ENCODE measurements at regions not wholly inside any gene's neighbourhood (a gene's known extent, or its start where the extent isn't known, plus 50 kb on each side); places are given as distances from the start of the nearest gene placed in this dataset.

- intact Hi-C loops (cut with micrococcal nuclease), result no loop called here
- H3K4me3 ChIP-seq (ENCODE audit: low read length in 2 of 2), result no peak overlapping the region
- H3K36me3 Mint-ChIP-seq, result no peaks in the 10 kb centered on the region
Measured at GRCh38 chr10:129402459-129402858, 64.6 kb upstream of the MGMT start.

GRCh38 chr10:129404091-129404490 lies 63.0 kb upstream of the MGMT start:
- no peak for DNase-seq
- H3K4me3 ChIP-seq (ENCODE audit: low read length in 2 of 2), result no peak overlapping the region
- H3K27ac Mint-ChIP-seq, result no peak overlapping the region
- no peaks in the 10 kb centered on the region for H3K27me3 ChIP-seq (ENCODE audit: insufficient read depth, low read length)
- H3K4me3 Mint-ChIP-seq, result no peak overlapping the region
- ChIA-PET CTCF (ENCODE audit: partially characterized antibody) (no interaction called here), POLR2A (ENCODE audit: partially characterized antibody) (no interaction called here)
- H3K27me3 Mint-ChIP-seq, result peaks cover 0 to 9% of the 10 kb centered on the region in 2 donors
- no peak overlapping the region for H3K27ac ChIP-seq (ENCODE audit: low read depth, low read length)
- no peaks in the 10 kb centered on the region for H3K9me3 Mint-ChIP-seq
- no peaks in the 10 kb centered on the region for H3K36me3 ChIP-seq (ENCODE audit: insufficient read depth, low read length)
- H3K4me1 ChIP-seq (ENCODE audit: insufficient read depth, low read length), result no peaks in the 10 kb centered on the region
- H3K9me3 ChIP-seq (ENCODE audit: control insufficient read depth in 1 of 2, low read length in 2 of 2), result no peaks in the 10 kb centered on the region
- H3K4me1 Mint-ChIP-seq, result no peaks in the 10 kb centered on the region
- intact Hi-C loops (cut with micrococcal nuclease), result no loop called here
- H3K36me3 Mint-ChIP-seq, result no peaks in the 10 kb centered on the region

More at GRCh38 chr10:129402459-129402858, 64.6 kb upstream of the MGMT start:
- no peaks in the 10 kb centered on the region for H3K27me3 ChIP-seq (ENCODE audit: insufficient read depth, low read length)
- POLR2A ChIA-PET (ENCODE audit: partially characterized antibody), result no interaction called here
- H3K9me3 Mint-ChIP-seq, result no peaks in the 10 kb centered on the region
- H3K4me1 Mint-ChIP-seq, result no peaks in the 10 kb centered on the region
- peaks cover 0 to 9% of the 10 kb centered on the region in 2 donors for H3K27me3 Mint-ChIP-seq
- H3K27ac Mint-ChIP-seq, result no peak overlapping the region
- H3K4me1 ChIP-seq (ENCODE audit: insufficient read depth, low read length), result no peaks in the 10 kb centered on the region
- no peak overlapping the region for H3K27ac ChIP-seq (ENCODE audit: low read depth, low read length)
- no peak for DNase-seq
- no peak overlapping the region for H3K4me3 Mint-ChIP-seq
- H3K9me3 ChIP-seq (ENCODE audit: control insufficient read depth in 1 of 2, low read length in 2 of 2), result no peaks in the 10 kb centered on the region
- CTCF ChIA-PET (ENCODE audit: partially characterized antibody), result no interaction called here
- H3K36me3 ChIP-seq (ENCODE audit: insufficient read depth, low read length), result no peaks in the 10 kb centered on the region

- H3K27me3 ChIP-seq (ENCODE audit: insufficient read depth, low read length), result no peaks in the 10 kb centered on the region
- intact Hi-C loops (cut with micrococcal nuclease), result no loop called here
- H3K4me1 ChIP-seq (ENCODE audit: insufficient read depth, low read length), result no peaks in the 10 kb centered on the region
- no peaks in the 10 kb centered on the region for H3K36me3 ChIP-seq (ENCODE audit: insufficient read depth, low read length)
- peaks cover 0 to 9% of the 10 kb centered on the region in 2 donors for H3K27me3 Mint-ChIP-seq
- no peaks in the 10 kb centered on the region for H3K9me3 ChIP-seq (ENCODE audit: control insufficient read depth in 1 of 2, low read length in 2 of 2)
- CTCF ChIA-PET (ENCODE audit: partially characterized antibody), result no interaction called here
- no peak overlapping the region for H3K27ac ChIP-seq (ENCODE audit: low read depth, low read length)
- H3K4me3 ChIP-seq (ENCODE audit: low read length in 2 of 2), result no peak overlapping the region
- POLR2A ChIA-PET (ENCODE audit: partially characterized antibody), result no interaction called here
- no peak overlapping the region for H3K4me3 Mint-ChIP-seq
- H3K4me1 Mint-ChIP-seq, result no peaks in the 10 kb centered on the region
- H3K9me3 Mint-ChIP-seq, result no peaks in the 10 kb centered on the region
- no peaks in the 10 kb centered on the region for H3K36me3 Mint-ChIP-seq
- no peak for DNase-seq
- H3K27ac Mint-ChIP-seq, result no peak overlapping the region
Measured at GRCh38 chr10:129405389-129405788, 61.7 kb upstream of the MGMT start.

GRCh38 chr10:129410688-129411392 lies 56.2 kb upstream of the MGMT start:
- Histone ChIP-seq H3K27me3 (ENCODE audit: insufficient read depth, low read length) (no peaks in the 10 kb centered on the region), H3K27ac (ENCODE audit: low read depth, low read length) (no peak overlapping the region), H3K36me3 (ENCODE audit: insufficient read depth, low read length) (no peaks in the 10 kb centered on the region), H3K4me3 (ENCODE audit: low read length in 2 of 2) (no peak overlapping the region), H3K9me3 (ENCODE audit: control insufficient read depth in 1 of 2, low read length in 2 of 2) (no peaks in the 10 kb centered on the region), H3K4me1 (ENCODE audit: insufficient read depth, low read length) (no peaks in the 10 kb centered on the region)
- peaks cover 2 to 8% of the 10 kb centered on the region in 2 donors for H3K27me3 Mint-ChIP-seq
- ChIA-PET CTCF (ENCODE audit: partially characterized antibody) (interaction anchor here (1.0 kb wide), 1 partner anchor 10 kb away, joined by 3 read pairs; no protein-coding TSS in a partner anchor), POLR2A (ENCODE audit: partially characterized antibody) (no interaction called here)
- H3K36me3 Mint-ChIP-seq, result no peaks in the 10 kb centered on the region
- intact Hi-C loops (cut with micrococcal nuclease), result no loop called here
- no peak overlapping the region for H3K4me3 Mint-ChIP-seq
- no peak overlapping the region for H3K27ac Mint-ChIP-seq
- no peaks in the 10 kb centered on the region for H3K4me1 Mint-ChIP-seq
- H3K9me3 Mint-ChIP-seq, result no peaks in the 10 kb centered on the region
- DNase-seq, result no peak

GRCh38 chr10:129411393-129411705 lies 55.7 kb upstream of the MGMT start:
- no peak overlapping the region for H3K4me3 Mint-ChIP-seq
- no peaks in the 10 kb centered on the region for H3K4me1 Mint-ChIP-seq
- H3K27ac ChIP-seq (ENCODE audit: low read depth, low read length), result no peak overlapping the region
- CTCF ChIA-PET (ENCODE audit: partially characterized antibody), result interaction anchor here (1.0 kb wide), 1 partner anchor 9 kb away, joined by 3 read pairs; no protein-coding TSS in a partner anchor
- H3K4me3 ChIP-seq (ENCODE audit: low read length in 2 of 2), result no peak overlapping the region
- intact Hi-C loops (cut with micrococcal nuclease), result no loop called here
- H3K9me3 Mint-ChIP-seq, result no peaks in the 10 kb centered on the region
- POLR2A ChIA-PET (ENCODE audit: partially characterized antibody), result interaction anchor here (0.6 kb wide), 1 partner anchor 22 kb away, joined by 3 read pairs; no protein-coding TSS in a partner anchor
- no peak for DNase-seq
- no peak overlapping the region for H3K27ac Mint-ChIP-seq
- H3K36me3 ChIP-seq (ENCODE audit: insufficient read depth, low read length), result no peaks in the 10 kb centered on the region
- no peaks in the 10 kb centered on the region for H3K36me3 Mint-ChIP-seq
- peaks cover 2 to 3% of the 10 kb centered on the region in 2 donors for H3K27me3 Mint-ChIP-seq
- no peaks in the 10 kb centered on the region for H3K27me3 ChIP-seq (ENCODE audit: insufficient read depth, low read length)
- H3K9me3 ChIP-seq (ENCODE audit: control insufficient read depth in 1 of 2, low read length in 2 of 2), result no peaks in the 10 kb centered on the region
- H3K4me1 ChIP-seq (ENCODE audit: insufficient read depth, low read length), result no peaks in the 10 kb centered on the region

GRCh38 chr10:129411772-129412171 lies 55.3 kb upstream of the MGMT start:
- intact Hi-C loops (cut with micrococcal nuclease), result no loop called here
- no peaks in the 10 kb centered on the region for H3K9me3 Mint-ChIP-seq
- no peak overlapping the region for H3K27ac Mint-ChIP-seq
- ChIA-PET POLR2A (ENCODE audit: partially characterized antibody) (interaction anchor here (0.6 kb wide), 1 partner anchor 21 kb away, joined by 3 read pairs; no protein-coding TSS in a partner anchor), CTCF (ENCODE audit: partially characterized antibody) (interaction anchor here (1.0 kb wide), 1 partner anchor 9 kb away, joined by 3 read pairs; no protein-coding TSS in a partner anchor)
- Histone ChIP-seq H3K4me1 (ENCODE audit: insufficient read depth, low read length) (no peaks in the 10 kb centered on the region), H3K27ac (ENCODE audit: low read depth, low read length) (no peak overlapping the region), H3K4me3 (ENCODE audit: low read length in 2 of 2) (no peak overlapping the region), H3K36me3 (ENCODE audit: insufficient read depth, low read length) (no peaks in the 10 kb centered on the region), H3K9me3 (ENCODE audit: control insufficient read depth in 1 of 2, low read length in 2 of 2) (no peaks in the 10 kb centered on the region), H3K27me3 (ENCODE audit: insufficient read depth, low read length) (no peaks in the 10 kb centered on the region)
- H3K4me3 Mint-ChIP-seq, result no peak overlapping the region
- H3K27me3 Mint-ChIP-seq, result peaks cover 2 to 3% of the 10 kb centered on the region in 2 donors
- H3K4me1 Mint-ChIP-seq, result no peaks in the 10 kb centered on the region
- no peaks in the 10 kb centered on the region for H3K36me3 Mint-ChIP-seq
- no peak for DNase-seq

- no peaks in the 10 kb centered on the region for H3K4me1 ChIP-seq (ENCODE audit: insufficient read depth, low read length)
- H3K9me3 ChIP-seq (ENCODE audit: control insufficient read depth in 1 of 2, low read length in 2 of 2), result no peaks in the 10 kb centered on the region
- POLR2A ChIA-PET (ENCODE audit: partially characterized antibody), result no interaction called here
- H3K9me3 Mint-ChIP-seq, result no peaks in the 10 kb centered on the region
- H3K4me3 ChIP-seq (ENCODE audit: low read length in 2 of 2), result no peak overlapping the region
- H3K27me3 ChIP-seq (ENCODE audit: insufficient read depth, low read length), result no peaks in the 10 kb centered on the region
- H3K4me3 Mint-ChIP-seq, result no peak overlapping the region
- no peaks in the 10 kb centered on the region for H3K36me3 ChIP-seq (ENCODE audit: insufficient read depth, low read length)
- CTCF ChIA-PET (ENCODE audit: partially characterized antibody), result no interaction called here
- intact Hi-C loops (cut with micrococcal nuclease), result no loop called here
- no peaks in the 10 kb centered on the region for H3K4me1 Mint-ChIP-seq
- no peaks in the 10 kb centered on the region for H3K36me3 Mint-ChIP-seq
- no peak overlapping the region for H3K27ac ChIP-seq (ENCODE audit: low read depth, low read length)
- DNase-seq, result no peak
- H3K27ac Mint-ChIP-seq, result no peak overlapping the region
- peaks cover 0 to 2% of the 10 kb centered on the region in 2 donors for H3K27me3 Mint-ChIP-seq
Measured at GRCh38 chr10:129413024-129413423, 54.0 kb upstream of the MGMT start.

Data from CD4-positive, alpha-beta memory T cell (primary cell).